NCI-H1092 treated with DMSO at 0.1 percent for 48 hours (cell line): ENCODE measurements at regions not wholly inside any gene's neighbourhood (a gene's known extent, or its start where the extent isn't known, plus 50 kb on each side); places are given as distances from the start of the nearest gene placed in this dataset.

Experiments used
- DNase-seq: peaks from one replicate; lab custom pipeline; 2025; lab: John Stamatoyannopoulos, UW

DNA sequence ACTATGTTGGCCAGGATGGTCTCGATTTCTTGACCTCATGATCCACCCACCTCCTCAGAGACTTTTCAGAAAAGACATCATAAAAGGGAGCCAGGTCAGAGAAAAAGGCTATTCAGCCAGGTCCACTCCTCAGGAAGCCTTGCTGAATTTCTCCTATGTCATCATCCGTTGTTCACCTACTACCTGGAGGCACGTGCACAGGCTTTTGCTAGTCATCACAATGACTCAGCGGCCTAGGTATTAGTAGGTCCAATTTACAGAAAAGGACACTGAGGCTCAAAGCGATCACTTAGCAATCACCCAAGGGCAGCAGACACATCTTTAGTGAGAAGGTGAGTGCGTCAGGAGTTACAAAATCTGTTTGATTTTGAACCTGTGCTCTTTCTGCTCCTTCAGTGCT lies 72.3 kb upstream of the RAD23B start:
- DNase-seq, result no peak

DNA sequence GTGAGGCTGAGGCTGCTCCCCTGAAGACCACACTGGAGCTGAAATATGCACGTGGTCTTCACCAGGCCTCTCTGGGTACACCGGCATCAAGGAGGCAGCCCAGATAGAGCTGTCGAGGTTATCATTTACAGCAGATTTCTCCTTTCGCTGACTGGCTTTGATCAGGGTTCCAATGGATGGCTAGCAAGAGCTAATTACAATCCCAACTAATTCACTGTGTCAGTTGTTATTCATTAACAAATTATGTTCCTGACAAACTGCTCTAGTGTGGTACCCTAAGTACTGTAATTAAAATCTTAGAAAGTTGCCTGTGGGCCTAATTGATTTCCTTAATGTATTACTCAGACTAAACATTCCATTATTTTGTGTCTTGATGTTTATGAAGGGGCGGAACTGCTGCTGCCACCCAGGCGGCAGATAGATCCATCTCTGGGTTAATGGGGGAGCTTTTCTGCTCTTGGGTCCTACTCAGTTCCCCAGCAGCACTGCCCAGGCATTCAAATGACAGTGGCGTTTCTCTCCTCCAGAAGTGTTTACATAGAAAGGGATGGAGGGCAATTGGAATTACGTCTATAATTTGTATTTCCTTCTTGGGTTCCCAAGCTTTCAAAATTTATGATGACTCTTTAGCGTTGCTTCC lies 71.7 kb upstream of the RAD23B start:
- DNase-seq, result no peak

DNA sequence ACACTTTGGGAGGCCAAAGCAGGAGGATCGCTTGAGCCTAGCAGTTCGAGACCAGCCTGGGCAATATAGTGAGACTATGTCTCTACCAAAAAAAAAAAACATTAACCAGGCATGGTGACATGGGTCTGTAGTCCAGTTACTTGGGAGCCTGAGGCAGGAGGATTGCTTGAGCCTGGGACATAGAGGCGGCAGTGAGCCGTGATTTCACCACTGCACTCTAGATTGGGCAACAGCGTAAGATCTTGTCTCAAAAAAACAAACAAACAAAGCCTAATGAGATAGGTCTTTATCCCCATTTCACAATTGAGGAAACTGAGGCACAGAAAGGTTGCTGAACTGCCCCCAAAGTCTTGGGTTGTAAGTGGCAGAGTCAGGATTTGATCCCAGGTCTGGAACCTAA lies 70.5 kb upstream of the RAD23B start:
- DNase-seq, result no peak

DNA sequence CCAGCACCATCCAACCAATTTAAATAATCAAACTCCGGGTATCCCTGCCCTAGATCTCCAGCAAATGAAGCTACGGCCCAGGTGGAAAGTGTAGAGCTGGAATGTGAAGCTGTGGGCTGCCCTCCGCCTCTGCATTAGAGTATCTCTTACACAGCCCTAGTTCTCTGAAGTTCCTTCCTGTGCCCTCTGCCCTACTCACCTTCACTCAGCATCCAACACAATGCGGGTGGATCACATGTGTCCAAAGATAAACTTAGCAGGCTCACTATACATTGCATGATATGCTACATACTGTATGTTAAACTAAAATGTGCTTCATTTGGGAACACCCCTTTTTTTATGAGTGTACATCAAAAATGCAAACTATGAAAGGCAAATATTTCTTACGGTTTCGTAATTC lies 70.0 kb upstream of the RAD23B start:
- DNase-seq, result no peak

DNA sequence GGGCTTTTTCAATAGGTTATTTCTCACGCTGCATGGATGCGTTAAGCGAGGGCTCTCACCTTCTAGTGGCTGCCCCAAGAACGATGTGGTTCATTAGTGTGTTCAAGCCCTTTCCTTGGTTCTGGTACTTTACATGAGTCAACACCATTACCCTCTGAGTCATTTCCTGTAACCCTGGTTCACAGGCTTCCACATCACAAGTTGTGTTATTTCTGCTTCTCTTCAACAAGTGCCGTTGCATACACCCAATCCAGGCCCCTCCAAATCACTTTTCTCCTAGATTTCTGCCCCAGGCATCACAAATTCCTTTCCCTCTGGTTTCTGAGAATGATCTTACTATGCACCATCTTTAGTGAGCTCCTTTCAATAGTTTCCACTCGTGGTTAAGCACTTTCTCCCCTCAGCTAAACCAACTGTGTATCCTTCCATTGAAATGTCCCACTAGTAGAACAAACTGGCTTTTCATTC lies 69.5 kb upstream of the RAD23B start:
- no peak for DNase-seq

DNA sequence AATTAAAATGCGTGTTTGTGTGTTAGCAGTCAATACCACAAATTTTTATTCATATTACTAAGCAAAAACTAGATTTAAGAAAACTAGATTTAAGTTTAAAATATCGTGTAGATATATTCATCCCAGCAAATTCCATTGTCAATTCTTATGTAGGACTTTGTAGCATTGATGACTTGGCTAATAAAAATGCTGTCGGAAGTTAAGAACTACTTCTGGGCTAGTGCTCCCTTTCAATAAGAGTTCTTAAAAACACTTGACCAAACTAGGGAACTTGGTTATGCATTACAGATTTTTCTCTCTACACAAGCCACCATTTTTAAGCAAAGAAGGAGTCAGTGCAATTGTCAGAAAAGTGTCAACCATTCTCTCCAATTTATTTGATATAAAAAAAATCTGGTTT lies 68.7 kb upstream of the RAD23B start:
- no peak for DNase-seq

DNA sequence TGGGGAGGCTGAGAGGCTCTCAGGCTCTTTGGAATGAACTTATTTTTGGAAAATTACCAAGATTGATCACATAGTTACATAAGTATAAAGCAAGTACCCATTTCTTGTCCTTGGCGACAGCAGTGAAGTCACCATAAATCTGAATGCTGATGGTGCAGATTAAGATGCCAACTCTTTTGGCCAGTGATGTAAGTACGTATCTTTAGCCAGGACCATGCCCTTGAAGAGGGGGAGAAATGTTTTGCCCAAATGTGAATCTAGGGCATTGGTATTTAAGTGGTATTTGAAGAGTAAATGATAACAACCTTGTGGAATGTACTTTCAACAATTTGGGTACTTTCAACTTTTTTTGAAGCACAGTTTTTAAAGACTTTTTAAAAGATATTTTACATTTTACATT lies 68.2 kb upstream of the RAD23B start:
- DNase-seq, result no peak

DNA sequence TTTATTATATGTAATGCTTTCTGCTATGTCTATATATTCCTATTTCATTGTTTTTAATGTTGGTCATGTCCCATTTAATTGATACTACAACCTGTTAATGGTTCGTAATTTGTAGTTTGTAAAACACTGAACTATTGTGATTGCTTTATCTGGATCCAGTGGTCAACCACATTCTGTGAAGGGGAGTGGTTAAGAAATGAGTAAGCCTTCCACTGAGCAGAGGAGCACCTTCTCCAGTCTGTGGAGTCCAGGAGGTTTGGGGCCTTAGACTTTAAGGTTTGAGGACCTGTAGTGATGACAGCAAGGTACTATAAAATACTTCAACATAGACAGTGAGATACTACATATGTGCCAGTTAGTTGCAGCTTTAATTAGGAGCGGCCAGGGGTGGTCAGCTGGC lies 67.7 kb upstream of the RAD23B start:
- DNase-seq, result no peak

DNA sequence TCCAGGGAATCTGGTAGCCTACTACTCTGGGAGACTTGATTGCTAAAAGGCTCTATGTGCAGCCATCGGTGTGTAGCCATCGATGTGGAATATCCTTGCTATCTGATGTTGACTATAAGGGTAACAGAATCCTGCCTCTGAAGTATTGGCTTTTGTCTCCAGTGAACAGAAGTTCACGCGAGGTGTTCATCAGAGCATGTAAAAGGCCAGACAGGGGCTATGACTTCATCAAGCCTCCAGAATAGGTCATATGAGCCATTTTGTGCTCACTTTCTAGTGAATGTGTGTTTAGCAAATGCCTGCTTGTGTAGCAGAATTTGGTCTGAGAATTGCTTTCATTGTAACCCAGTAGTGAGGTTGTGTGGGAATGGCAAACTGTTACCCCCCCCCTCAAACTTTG lies 66.8 kb upstream of the RAD23B start:
- no peak for DNase-seq

DNA sequence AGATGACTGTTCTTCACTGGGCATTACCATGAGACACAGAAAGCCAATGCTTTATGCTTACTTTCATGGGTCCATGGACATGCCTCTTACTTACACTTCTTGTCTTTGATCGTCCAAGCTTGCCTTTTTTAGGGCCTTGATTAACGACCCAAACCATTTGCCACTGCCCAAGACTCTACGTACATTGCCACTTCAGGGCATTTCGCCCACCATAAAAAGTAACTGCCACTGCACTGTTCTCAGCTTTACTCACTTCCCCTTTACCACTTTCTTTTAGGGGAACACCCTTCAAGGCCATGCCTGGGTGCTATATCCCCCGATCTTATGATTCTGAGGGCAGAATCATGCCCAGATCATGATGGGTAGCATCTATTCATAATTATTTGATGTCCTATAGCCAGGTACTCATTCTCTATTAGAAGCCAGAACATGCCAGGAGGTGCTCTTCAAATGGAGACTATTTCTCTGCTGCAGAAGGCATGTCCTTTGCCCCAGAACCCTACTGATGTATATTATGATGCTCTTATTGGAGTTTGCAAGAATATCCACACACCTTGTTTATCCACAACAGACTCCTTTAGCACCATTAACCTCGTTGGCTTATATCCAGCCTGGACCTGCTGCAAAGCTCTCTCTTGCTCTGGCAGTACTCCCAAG lies 64.1 kb upstream of the RAD23B start:
- no peak for DNase-seq

DNA sequence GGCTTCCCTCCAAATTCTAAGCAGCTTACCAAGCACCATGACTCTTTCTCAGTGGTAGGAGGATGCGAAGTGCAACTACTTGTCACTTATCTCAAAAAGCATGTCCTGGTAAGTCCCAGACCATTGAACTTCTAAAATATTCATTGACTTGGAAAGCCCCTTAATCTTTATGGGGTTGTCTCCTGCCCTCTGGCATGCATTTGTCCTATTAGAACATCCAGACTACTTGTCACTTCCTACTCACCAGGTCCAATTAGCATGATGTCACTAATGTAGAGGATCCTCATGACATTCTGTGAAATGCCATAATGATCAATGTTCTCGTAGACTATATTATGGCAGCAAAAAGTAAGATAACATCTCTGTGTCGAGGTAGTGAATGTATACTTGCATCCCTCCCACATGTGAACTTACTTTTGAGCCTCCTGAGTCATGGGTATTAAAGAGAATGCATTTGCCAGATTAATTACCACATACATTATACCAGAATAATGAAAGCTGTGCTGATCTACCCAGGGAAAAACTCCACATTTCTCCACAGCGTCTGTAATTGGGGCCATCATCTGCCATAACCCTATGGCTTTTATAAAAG lies 63.5 kb upstream of the RAD23B start:
- DNase-seq, result no peak

DNA sequence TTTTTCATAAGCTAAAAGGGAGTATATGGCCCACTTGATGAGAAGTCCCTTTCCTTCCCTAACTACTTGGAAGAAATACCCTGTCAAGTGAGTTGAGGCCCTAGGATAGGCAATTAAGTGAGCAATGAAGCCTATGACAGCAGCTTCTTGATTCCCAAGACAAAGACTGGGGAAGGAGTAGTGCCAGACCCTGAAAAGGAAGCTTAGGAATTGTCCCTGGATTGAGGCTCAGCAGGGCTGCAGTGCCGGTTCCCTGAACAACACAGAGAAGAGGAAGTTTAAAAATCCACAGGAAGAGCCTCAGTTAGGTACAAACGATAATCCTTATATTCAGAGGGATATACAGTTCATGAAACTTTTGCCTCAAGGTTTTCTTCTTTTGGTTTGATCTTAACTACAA lies 61.8 kb upstream of the RAD23B start:
- no peak for DNase-seq

DNA sequence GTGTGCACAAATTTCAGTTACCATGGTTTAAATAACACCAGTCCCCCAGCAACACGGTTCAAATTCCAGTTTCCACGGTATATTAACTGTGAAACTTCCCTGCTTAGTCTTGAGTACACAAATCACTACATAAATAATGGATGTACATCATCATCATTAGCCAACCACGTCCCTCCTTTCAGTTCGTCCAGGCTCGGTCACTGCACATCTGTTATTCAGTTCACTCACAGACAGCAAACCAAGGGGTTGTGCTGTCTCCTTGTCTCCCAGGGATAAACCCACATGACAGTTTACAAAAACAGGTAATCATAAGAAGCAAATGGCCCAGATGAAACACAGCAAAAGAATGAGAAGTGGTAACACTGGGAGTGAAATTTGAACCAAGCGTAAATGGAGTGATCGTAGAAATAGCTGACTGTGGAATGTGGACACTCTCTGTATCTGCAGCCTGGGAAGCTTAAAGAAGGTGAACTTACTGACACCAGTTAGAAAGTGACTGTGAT lies 61.0 kb upstream of the RAD23B start:
- DNase-seq, result no peak

DNA sequence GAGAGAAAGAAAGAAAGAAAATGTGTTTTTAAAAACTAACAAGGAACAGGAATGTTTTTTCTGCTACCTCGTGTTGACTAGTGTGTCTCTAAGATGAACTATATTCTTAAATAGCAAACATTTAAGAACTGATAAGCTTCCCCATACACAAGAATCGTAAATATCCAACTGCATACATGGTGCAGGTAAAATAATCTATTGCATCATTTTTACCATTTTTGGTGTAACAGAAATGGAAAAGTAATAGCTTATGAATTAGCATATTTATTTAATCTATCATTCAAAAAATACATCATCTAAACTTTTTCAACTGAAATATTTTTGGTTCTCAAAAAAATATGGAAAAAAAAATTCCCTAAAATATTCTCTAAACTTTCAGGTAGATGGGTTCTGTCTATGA lies 59.7 kb upstream of the RAD23B start:
- DNase-seq, result no peak

DNA sequence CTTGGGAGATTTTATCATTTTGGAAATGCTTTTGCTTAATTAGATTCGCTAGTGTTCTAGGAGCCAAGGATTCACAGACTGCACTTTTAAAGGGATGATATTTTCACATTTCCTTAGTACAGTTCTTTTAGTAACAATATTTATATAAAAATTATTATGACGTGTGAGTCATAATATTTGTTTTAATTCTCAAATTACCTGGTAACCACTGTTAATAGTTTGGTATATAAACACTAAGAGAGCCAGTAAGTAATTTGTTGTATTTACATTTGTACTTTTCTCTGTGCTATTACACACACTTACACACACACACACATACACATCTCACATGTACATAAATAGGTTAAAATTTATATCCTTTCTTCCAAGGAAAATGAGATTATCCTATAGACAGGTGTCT lies 58.8 kb upstream of the RAD23B start:
- DNase-seq, result no peak

DNA sequence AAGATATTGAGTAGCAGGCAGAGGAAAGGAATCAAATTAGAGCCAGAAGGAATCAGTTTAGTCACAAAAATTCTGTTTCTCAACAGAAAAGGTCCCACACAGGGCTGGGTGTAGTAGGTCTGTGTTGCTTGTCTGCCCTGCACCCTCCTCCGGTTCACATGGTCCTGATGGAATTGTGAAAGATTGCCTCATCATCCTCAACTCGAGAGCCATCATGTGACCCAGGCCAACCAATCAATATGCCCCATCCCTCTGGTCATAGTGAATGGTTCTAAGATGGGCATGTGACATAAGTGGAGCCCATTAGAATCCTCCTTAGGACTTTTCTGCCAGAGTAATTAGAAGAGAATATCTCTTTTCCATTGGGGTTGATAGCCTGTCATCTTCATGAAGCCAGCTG lies 56.7 kb upstream of the RAD23B start:
- no peak for DNase-seq

DNA sequence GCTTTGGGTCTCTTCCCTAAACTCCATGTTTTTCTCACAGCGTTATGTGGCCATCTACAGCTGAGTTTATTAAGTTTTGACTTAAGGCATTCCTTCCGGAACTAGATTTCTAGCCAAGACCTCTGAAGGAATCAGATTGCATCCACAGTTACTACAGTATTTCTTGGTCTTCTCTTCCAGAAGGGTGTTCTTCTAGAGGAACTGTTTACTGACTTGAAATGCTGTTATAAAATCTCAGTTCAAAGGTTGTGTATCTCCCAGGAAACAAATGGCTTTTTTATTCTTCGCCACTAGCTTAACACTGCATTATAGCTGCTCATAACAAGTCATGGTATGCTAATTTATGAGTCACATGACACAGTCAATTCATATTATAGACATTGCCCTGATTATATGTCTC lies 55.3 kb upstream of the RAD23B start:
- no peak for DNase-seq

DNA sequence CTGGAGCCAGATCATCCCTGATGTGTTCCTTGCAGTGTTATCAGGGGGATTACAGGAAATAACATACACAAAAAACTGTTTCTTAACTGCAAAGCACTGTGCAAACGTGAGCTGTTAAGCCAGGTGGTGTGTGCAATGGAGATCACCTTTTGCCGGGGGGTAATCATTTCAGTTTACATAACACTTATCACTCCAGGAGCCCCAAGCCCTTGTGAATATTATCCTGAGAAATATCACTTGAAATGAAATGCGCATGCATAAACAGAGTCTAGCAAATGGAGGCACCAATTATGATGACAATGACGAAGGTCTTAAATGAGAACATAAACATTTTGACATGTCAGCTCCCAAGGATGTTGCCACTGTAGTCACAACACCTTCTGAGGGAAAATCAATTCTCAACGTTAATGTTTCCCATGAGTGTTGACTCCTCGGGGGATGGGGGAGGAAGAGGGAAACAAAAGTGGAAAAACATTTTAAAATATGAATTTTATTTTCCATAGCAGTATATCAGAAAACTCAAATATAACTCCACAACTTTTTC lies 54.5 kb upstream of the RAD23B start:
- peak; percentile 68 for DNase-seq

DNA sequence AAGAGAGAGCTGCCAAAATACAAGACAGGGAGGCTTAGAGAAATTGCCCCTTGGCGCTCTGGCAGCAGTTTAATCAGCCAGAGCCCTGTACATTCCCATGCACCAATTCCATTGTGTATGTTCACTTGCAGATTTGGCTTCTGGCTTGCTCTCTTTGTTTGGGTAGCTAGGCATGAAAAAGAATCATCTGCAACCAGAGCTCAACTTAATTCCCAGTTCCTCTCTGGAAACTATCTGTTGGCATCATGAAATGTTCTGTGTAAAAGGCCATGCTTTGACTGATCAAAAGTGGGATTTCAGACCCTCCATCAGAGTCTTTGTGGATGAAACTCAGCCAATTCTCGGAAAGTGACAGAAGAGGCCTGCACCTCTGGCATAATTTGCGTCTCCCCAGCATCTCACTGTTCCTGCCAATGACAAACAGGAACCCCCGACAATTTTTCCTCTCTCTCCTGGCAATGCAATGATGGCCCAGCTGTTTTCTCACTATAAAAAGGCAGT lies 53.8 kb upstream of the RAD23B start:
- DNase-seq, result no peak
